Natural killer cell treated with Interleukin-12 subunit alpha and Interleukin-12 subunit beta and Interleukin-15 and Interleukin-18, amount 100 ng/mL, for 72 hours (primary cell): ENCODE measurements at regions not wholly inside any gene's neighbourhood (a gene's known extent, or its start where the extent isn't known, plus 50 kb on each side); places are given as distances from the start of the nearest gene placed in this dataset.

ENCODE experiments used
- ATAC-seq, 2 donors: fragments of 150-1000 bp; cut with Tn5 transposase in 1 of 2; sonication (Bioruptor Pico), chemical (Tn5 transposase) in 1 of 2; 2 replicates each; pipeline ENCODE4 v1.10.0; 2021
- DNase-seq: peaks from one replicate; pipeline ENCODE4 v3.0.0; 2022; ENCODE audit warnings: low spot score
- H3K27ac Mint-ChIP-seq, 2 donors: 1 replicate in 1 of 2; 2 replicates in 1 of 2; pipeline ENCODE4 v1.8.0; 2022; ENCODE audit warnings: mixed read lengths in 2 of 2, mild to moderate bottlenecking in 1 of 2, moderate library complexity in 1 of 2
- H3K27me3 Mint-ChIP-seq, 2 donors: 1 replicate in 1 of 2; 2 replicates in 1 of 2; pipeline ENCODE4 v1.8.0; 2022; ENCODE audit warnings: mixed read lengths in 2 of 2
- H3K36me3 Mint-ChIP-seq: one replicate; pipeline ENCODE4 v1.8.0; 2022; ENCODE audit warnings: mixed read lengths
- H3K4me1 Mint-ChIP-seq, 2 donors: 1 replicate in 1 of 2; 2 replicates in 1 of 2; pipeline ENCODE4 v1.8.0; 2022; ENCODE audit warnings: low read depth in 2 of 2, mixed read lengths in 2 of 2, mild to moderate bottlenecking in 1 of 2
- H3K4me3 Mint-ChIP-seq: one replicate; pipeline ENCODE4 v1.8.0; 2022; ENCODE audit warnings: mixed read lengths
- H3K9me3 Mint-ChIP-seq: 2 replicates; pipeline ENCODE4 v1.8.0; 2022; ENCODE audit warnings: mixed read lengths

DNA sequence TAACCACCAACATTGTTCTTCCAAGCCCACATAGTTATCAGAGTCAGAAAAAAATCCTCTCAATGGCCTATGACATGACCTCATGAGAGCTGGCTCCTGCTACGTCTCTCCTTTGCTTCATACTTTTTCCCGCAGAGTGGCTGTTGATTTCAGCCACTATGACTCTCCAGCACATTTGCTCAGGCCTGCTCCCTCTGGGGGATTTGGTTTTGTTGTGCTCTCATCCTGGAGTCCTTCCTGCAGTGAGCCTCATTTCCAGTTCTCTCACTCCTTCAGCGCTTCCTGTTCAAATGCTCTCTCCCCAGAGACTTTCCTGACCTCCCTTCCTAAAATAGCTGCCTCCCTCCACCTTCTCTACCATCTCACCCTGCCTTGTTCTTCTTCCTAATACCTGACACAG is 72.0 kb upstream of the USP29 start:
- Mint-ChIP-seq H3K27me3 (no peaks in the 10 kb centered on the region), H3K4me3 (no peak overlapping the region), H3K27ac (no peak overlapping the region), H3K4me1 (no peaks in the 10 kb centered on the region), H3K36me3 (peaks cover 8% of the 10 kb centered on the region), H3K9me3 (peaks cover 14% of the 10 kb centered on the region)
- DNase-seq (no peak), ATAC-seq (no peak)

DNA sequence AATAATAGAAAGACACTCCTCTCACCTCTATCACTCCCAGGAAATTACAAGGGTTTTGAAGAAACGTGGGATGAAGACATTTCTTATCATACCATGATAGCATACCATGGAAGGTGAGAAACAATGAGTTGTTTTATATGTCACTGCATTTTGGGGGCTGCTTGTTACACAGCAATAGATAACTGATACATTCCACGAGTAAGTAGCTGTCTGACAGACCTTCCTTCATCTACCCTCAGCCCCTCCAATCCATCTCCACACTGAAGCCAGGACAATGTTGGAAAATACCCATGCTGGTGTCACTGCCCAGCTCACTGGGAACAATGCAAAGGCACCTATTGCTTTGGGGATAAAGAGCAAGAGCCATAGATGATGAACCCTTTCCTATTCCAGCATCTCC is 68.9 kb upstream of the USP29 start:
- Mint-ChIP-seq H3K9me3 (peaks cover 26% of the 10 kb centered on the region), H3K4me1 (no peaks in the 10 kb centered on the region), H3K4me3 (no peak overlapping the region), H3K27me3 (no peaks in the 10 kb centered on the region), H3K27ac (no peak overlapping the region), H3K36me3 (peaks cover 16% of the 10 kb centered on the region)
- ATAC-seq (no peak), DNase-seq (no peak)

DNA sequence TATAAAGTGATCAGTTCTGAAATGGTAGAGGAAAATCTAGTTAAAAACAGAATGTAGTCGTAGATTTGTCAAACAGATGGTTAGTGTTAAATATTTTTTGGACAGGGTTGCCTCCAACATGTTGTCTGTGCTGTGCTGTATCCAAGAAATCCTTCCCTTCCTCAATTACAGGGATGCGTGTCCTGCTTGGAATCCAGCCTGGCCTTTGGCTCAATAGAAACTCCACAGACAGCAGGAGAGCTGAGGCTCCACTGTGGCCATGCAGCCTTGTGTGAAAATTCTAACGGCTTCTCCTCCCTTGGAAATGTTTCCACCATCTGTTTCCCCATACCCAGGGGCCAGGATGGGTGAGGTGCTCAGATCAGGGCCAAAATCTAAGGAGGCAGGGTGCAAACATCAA is 67.7 kb upstream of the USP29 start:
- DNase-seq (no peak), ATAC-seq (no peak)
- no peak overlapping the region for H3K4me3 Mint-ChIP-seq
- H3K9me3 Mint-ChIP-seq = peaks cover 31% of the 10 kb centered on the region
- no peak overlapping the region for H3K27ac Mint-ChIP-seq
- no peaks in the 10 kb centered on the region for H3K27me3 Mint-ChIP-seq
- no peaks in the 10 kb centered on the region for H3K4me1 Mint-ChIP-seq
- peaks cover 18% of the 10 kb centered on the region for H3K36me3 Mint-ChIP-seq

DNA sequence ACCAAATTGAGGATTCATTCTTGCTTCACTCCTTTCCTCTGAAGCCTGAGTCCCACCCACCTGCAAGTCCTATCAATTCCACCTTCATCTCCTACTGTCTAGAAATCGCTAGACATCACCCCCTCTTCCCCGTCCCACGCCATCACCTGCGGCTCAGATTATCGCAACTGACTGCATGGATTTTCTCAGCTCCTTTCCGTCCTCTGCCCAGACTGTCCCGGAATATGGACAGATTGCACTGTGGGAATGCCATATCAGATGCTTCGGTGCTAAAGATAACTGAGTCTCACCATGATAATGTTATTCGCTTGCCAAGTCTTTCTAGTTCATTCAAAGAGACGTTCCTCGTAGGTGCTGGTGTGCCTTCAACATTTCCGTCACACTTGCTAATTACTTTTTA is 66.4 kb upstream of the USP29 start:
- no peak overlapping the region for H3K27ac Mint-ChIP-seq
- DNase-seq (no peak), ATAC-seq (no peak)
- no peaks in the 10 kb centered on the region for H3K27me3 Mint-ChIP-seq
- no peak overlapping the region for H3K4me3 Mint-ChIP-seq
- no peaks in the 10 kb centered on the region for H3K4me1 Mint-ChIP-seq
- peaks cover 12% of the 10 kb centered on the region for H3K36me3 Mint-ChIP-seq
- peaks cover 34% of the 10 kb centered on the region for H3K9me3 Mint-ChIP-seq

DNA sequence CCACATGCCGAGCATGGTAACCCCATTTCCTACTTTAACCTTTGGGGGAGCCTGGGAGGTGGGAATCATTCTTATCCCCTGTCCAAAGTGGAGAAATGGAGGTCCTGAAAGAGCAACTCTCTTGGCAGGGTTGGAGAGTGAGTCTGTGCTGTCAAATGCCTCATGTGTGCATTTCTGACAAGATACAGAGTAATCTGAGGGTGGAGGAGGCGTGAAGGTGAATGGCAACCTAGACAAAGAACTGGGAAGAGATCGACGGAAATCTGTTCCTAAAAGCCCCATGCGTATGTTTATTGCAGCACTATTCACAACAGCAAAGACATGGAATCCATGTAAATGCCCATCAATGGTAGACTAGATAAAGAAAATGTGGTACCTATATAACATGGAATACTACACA is 63.8 kb upstream of the USP29 start:
- ATAC-seq (no peak), DNase-seq (no peak)
- peaks cover 13% of the 10 kb centered on the region for H3K36me3 Mint-ChIP-seq
- peaks cover 34% of the 10 kb centered on the region for H3K9me3 Mint-ChIP-seq
- H3K27ac Mint-ChIP-seq = no peak overlapping the region
- no peak overlapping the region for H3K4me3 Mint-ChIP-seq
- H3K4me1 Mint-ChIP-seq = no peaks in the 10 kb centered on the region
- no peaks in the 10 kb centered on the region for H3K27me3 Mint-ChIP-seq

DNA sequence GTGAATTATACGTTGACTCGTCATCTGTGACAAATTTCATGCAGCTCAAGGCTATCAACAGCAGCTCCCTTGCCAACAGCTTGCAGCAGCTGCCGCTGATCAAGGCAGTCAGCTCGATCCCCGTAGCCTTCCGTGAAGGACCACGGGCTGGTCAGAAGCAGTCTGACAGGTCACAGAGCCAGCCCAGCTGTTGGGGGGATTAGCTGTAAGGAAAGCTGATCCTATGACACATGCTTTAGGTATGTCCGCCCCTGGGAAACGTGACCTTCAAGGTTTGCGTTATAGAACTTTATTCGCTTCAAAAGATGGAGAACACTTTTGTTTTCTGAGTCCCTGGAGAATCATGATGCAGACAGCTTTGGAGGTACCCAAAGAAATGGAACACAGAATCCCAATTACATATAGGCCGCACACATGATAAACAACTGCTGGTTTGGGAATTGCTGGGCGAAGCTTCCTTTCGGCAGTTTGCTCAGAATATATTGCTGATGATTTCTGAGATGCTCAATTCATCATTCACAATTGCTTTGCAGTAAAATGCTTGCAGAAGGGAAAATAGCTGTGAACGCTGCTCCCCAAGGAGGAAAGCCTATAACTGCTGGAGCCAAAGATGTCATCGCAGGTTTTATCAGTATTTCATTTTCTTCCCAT is 62.6 kb upstream of the USP29 start:
- DNase-seq = no peak
- H3K27me3 Mint-ChIP-seq = no peaks in the 10 kb centered on the region
- H3K4me3 Mint-ChIP-seq = no peak overlapping the region
- H3K36me3 Mint-ChIP-seq = peaks cover 17% of the 10 kb centered on the region
- no peak overlapping the region for H3K27ac Mint-ChIP-seq
- no peak for ATAC-seq
- H3K9me3 Mint-ChIP-seq = peaks cover 32% of the 10 kb centered on the region
- H3K4me1 Mint-ChIP-seq = no peaks in the 10 kb centered on the region

DNA sequence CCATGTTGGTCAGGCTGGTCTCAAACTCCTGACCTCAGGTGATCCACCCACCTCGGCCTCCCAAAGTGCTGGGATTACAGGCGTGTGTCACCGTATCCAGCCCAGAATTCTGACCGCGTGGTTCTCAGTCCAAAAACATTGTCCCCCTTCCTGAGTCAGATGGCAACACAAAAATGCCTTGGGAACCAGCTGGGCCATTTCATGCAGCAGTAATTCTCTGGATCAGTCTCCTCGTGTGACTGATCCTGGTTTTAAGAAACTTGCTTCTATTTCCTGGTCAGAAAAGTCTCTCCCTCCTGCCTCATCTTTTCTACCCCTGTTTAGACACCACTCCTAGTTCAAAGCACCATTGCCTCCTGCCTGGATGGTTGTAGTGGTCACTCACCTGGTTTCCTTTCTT is 60.9 kb upstream of the USP29 start:
- ATAC-seq (no peak), DNase-seq (no peak)
- Mint-ChIP-seq H3K4me1 (no peaks in the 10 kb centered on the region), H3K27ac (no peak overlapping the region), H3K9me3 (peaks cover 33% of the 10 kb centered on the region), H3K27me3 (no peaks in the 10 kb centered on the region), H3K36me3 (peaks cover 20% of the 10 kb centered on the region), H3K4me3 (no peak overlapping the region)

DNA sequence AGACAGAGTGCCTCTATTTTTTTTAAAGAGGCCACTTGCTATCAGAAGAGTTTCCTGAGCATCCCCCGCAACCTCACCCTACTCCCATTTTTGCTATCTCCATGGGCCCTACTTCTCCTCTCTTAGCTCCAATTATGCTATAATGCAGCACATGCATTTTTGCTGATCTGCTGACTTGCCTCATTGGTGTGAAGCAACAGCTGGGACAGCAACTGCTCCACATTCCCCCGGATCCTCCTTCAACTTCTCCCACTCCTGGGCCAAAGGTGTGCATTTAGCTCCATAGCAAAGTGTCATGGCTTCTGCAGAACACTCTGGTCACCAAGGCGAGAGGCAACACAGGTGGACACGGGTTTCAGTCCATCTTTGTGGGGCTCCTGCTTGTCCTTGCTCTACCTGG is 56.7 kb upstream of the USP29 start:
- H3K27me3 Mint-ChIP-seq = no peaks in the 10 kb centered on the region
- H3K9me3 Mint-ChIP-seq = peaks cover 17% of the 10 kb centered on the region
- no peak overlapping the region for H3K4me3 Mint-ChIP-seq
- no peak overlapping the region for H3K27ac Mint-ChIP-seq
- H3K36me3 Mint-ChIP-seq = peaks cover 20% of the 10 kb centered on the region
- no peak for ATAC-seq
- no peak for DNase-seq
- no peaks in the 10 kb centered on the region for H3K4me1 Mint-ChIP-seq

DNA sequence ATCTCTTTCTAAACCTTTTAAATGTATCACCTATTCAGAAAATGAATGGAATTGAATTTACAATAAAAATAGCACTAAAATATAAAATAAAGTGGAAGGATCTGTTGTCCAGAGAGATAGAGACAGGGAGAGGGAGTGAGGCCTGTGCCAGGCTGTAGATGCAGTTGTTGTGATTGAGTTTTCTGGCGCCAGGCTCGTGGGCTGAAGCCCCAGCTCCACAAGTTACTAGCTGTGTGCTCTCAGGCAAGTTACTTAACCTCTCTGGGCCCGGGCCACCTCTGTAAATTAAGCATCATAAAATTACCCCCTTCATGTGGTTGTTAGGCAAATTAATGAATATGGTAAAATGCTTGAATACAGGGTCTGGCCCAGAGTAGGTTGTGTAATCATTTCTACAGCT is 52.3 kb upstream of the USP29 start:
- ATAC-seq (no peak), DNase-seq (no peak)
- Mint-ChIP-seq H3K4me1 (no peaks in the 10 kb centered on the region), H3K27ac (no peak overlapping the region), H3K4me3 (no peak overlapping the region), H3K27me3 (no peaks in the 10 kb centered on the region), H3K36me3 (peaks cover 17% of the 10 kb centered on the region), H3K9me3 (peaks cover 8% of the 10 kb centered on the region)

DNA sequence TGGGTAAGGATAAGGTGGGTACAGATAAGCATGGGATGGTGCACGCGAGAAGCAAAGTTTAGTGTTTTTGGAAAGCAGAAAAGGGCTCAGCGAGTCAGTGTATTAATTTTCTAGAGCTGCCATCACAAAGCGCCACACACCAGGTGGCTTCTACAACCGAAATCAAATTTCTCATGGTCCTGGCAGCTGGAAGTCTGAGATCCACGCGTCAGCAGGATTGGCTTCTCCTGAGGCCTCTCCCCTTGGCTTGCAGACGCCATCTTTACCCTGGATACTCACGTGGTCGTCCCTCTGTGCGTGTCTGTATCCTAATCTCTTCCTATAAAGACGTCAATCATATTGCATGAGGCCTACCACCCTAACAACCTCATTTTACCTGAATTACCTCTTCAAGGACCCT is 51.5 kb upstream of the USP29 start:
- Mint-ChIP-seq H3K9me3 (peaks cover 6% of the 10 kb centered on the region), H3K27me3 (no peaks in the 10 kb centered on the region), H3K36me3 (peaks cover 19% of the 10 kb centered on the region), H3K4me1 (no peaks in the 10 kb centered on the region), H3K27ac (no peak overlapping the region), H3K4me3 (no peak overlapping the region)
- no peak for ATAC-seq
- DNase-seq = no peak

DNA sequence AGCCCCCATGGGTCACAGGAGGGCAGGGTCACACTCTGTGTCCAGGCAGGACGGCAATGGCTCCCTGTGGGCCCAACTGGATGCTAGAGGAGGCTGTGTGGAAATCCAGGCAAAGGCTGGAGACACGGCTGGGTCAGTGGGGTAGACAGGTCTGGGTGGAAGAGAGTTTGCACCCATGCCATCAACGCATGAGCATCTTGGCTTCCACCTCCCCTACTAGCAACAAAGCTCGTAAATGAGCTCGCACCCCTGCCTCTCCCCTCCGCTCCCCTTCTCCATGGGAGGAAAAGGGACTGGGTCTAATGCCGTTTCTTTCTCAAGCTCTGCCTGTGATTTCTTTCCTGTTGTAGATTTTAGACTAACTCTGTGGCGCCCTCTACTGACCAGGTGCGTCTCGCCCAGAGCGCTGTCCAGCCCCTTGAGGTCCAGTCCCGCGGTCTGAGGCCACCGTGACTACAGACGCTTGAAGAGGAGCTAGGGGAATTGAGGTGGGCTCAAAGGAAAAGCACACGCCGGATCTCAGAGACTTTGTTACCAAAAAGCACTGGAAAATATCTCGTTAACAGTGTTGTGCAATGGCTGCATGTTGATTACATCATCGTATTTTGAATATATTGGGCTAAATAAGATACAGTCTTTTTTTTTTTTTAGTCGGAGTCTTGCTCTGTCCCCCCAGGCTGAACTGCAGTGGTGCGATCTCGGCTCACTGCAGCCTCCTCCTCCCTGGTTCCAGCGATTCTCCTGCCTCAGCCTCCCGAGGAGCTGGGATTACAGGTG is 50.7 kb upstream of the USP29 start:
- no peak for DNase-seq
- H3K9me3 Mint-ChIP-seq = peaks cover 2% of the 10 kb centered on the region

More for the DNA sequence above, 50.7 kb upstream of the USP29 start:
- no peak for ATAC-seq
- Mint-ChIP-seq H3K4me1 (no peaks in the 10 kb centered on the region), H3K27me3 (no peaks in the 10 kb centered on the region), H3K27ac (no peak overlapping the region), H3K36me3 (peaks cover 12% of the 10 kb centered on the region), H3K4me3 (no peak overlapping the region)
